ENCODE measurements at regions not wholly inside any gene's neighbourhood (a gene's known extent, or its start where the extent isn't known, plus 50 kb on each side); places are given as distances from the start of the nearest gene placed in this dataset.
"Not testable (repeated sequence)": the region's sequence is repeated elsewhere in the genome, so short reads cannot be mapped to it uniquely, and the experiment has no call there.

GRCh38 chr9:41839786-41840185 lies 289.4 kb downstream of the CNTNAP3B start:
- DNase-seq: not testable (repeated sequence)

- not testable (repeated sequence) for DNase-seq
Observed at GRCh38 chr9:41838953-41839352, 290.3 kb downstream of the CNTNAP3B start.

- not testable (repeated sequence) for DNase-seq
Observed at GRCh38 chr9:41838562-41838851, 290.7 kb downstream of the CNTNAP3B start.

GRCh38 chr9:41837684-41838561 lies 291.3 kb downstream of the CNTNAP3B start:
- not testable (repeated sequence) for DNase-seq

GRCh38 chr9:41833108-41833507 lies 296.1 kb downstream of the CNTNAP3B start:
- not testable (repeated sequence) for DNase-seq

- not testable (repeated sequence) for DNase-seq
Observed at GRCh38 chr9:41824723-41825122, 304.5 kb downstream of the CNTNAP3B start.

GRCh38 chr9:41802706-41803105 lies 326.5 kb downstream of the CNTNAP3B start:
- not testable (repeated sequence) for DNase-seq

- DNase-seq: not testable (repeated sequence)
Observed at GRCh38 chr9:41798684-41799083, 330.5 kb downstream of the CNTNAP3B start.

GRCh38 chr9:41790719-41791363 lies 338.4 kb downstream of the CNTNAP3B start:
- DNase-seq: not testable (repeated sequence)

GRCh38 chr9:41790007-41790406 lies 339.2 kb downstream of the CNTNAP3B start:
- not testable (repeated sequence) for DNase-seq

GRCh38 chr9:41789387-41789786 lies 339.8 kb downstream of the CNTNAP3B start:
- DNase-seq: not testable (repeated sequence)

GRCh38 chr9:41787951-41788350 lies 341.3 kb downstream of the CNTNAP3B start:
- not testable (repeated sequence) for DNase-seq

GRCh38 chr9:41787270-41787669 lies 342.0 kb downstream of the CNTNAP3B start:
- not testable (repeated sequence) for DNase-seq

GRCh38 chr9:41784006-41784405 lies 345.2 kb downstream of the CNTNAP3B start:
- not testable (repeated sequence) for DNase-seq

GRCh38 chr9:41783070-41783810 lies 346.0 kb downstream of the CNTNAP3B start:
- DNase-seq: not testable (repeated sequence)

GRCh38 chr9:41781899-41782298 lies 347.3 kb downstream of the CNTNAP3B start:
- not testable (repeated sequence) for DNase-seq

GRCh38 chr9:41779897-41780406 lies 349.3 kb downstream of the CNTNAP3B start:
- not testable (repeated sequence) for DNase-seq

GRCh38 chr9:41779192-41779591 lies 350.0 kb downstream of the CNTNAP3B start:
- DNase-seq: not testable (repeated sequence)

GRCh38 chr9:41778535-41779071 lies 350.6 kb downstream of the CNTNAP3B start:
- DNase-seq: not testable (repeated sequence)

- DNase-seq: not testable (repeated sequence)
Observed at GRCh38 chr9:41777536-41777935, 351.7 kb downstream of the CNTNAP3B start.

GRCh38 chr9:41772541-41772940 lies 356.7 kb downstream of the CNTNAP3B start:
- DNase-seq: not testable (repeated sequence)

- not testable (repeated sequence) for DNase-seq
Observed at GRCh38 chr9:41771693-41772092, 357.5 kb downstream of the CNTNAP3B start.

GRCh38 chr9:41754822-41755221 lies 374.4 kb downstream of the CNTNAP3B start:
- DNase-seq: not testable (repeated sequence)
